HUDEP-2 (cell line): ENCODE measurements at regions not wholly inside any gene's neighbourhood (a gene's known extent, or its start where the extent isn't known, plus 50 kb on each side); places are given as distances from the start of the nearest gene placed in this dataset.
A peak's percentile ranks its signal among the peaks of the same experiment; 100 is the strongest.

Source experiments
- DNase-seq, 76 experiments: peaks; one replicate each; lab custom pipeline; 2025; ENCODE audit not compliant: unreplicated experiment in 76 of 76; lab: John Stamatoyannopoulos, UW

GRCh38 chr9:107431461-107431860, 58.1 kb downstream of the KLF4 start:
- DNase-seq: no peak

DNA sequence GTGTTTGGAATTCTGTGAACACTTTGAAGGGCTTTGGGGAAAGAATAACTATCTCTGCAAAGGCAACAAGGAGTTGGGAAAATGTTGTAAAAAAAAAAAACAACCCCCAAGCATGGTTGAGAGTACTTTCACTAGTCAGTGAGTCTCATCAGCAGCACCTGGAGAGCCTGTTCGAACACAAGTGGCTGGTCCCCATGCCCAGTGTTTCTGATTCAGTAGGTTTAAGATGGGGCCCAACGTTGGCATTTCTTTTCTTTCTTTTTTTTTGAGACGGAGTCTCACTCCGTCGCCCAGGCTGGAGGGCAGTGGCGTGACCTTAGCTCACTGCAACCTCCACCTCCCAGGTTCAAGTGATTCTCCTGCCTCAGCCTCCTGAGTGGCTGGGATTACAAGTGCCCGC, 59.5 kb downstream of the KLF4 start:
- no peak for DNase-seq

- no peak for DNase-seq
Measured at GRCh38 chr9:107426126-107426525, 63.4 kb downstream of the KLF4 start.

- DNase-seq: peak in 47 of 76 experiments; percentile 0 to 53 (median 17)
Measured at GRCh38 chr9:107425101-107426025, 64.2 kb downstream of the KLF4 start.

GRCh38 chr9:107423540-107423939, 66.0 kb downstream of the KLF4 start:
- DNase-seq: no peak

DNA sequence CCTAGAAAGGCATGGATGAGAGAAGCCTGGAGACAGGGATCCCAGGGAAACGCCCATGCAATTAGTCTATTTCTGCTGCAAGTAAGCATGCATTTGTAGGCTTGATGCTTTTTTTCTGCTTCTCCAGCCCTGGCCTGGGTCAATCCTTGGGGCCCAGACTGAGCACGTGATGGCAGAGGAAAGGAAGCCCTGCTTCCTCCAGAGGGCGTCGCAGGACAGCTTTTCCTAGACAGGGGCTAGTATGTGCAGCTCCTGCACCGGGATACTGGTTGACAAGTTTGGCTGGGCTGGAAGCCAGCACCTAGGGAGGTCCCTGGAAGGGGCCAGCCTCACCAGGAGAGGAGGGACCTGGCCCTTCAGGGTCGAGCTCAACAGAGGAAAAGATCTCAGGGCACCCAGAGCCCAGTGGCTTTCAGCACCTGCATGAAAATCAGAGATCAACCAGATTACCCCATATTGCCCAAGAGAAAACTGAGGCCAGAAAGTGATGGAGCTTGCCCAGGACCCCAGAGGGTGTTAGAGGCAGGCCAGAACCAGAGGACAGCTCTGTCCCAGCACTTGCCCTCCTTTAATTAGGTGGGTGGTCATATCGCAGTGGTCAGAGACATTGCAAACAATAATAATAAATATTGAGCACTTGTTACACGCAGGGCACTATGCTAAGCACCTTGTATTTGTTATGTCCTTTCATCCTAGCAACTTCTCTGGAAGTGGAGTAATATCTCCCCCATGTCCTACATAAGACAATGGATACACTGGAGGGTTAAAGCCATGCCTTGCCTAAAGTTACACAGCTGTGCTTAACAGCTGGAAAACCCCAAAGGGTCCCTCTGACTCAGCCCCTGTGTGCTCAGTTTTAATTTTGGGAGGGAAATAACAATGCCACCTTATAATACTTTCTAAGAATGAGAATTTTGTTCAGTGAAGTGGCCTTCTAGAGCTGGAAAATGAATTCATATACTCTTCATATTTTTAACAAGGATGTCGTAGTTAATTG, 67.1 kb downstream of the KLF4 start:
- DNase-seq: peak in 58 of 76 experiments; percentile 1 to 67 (median 33)

DNA sequence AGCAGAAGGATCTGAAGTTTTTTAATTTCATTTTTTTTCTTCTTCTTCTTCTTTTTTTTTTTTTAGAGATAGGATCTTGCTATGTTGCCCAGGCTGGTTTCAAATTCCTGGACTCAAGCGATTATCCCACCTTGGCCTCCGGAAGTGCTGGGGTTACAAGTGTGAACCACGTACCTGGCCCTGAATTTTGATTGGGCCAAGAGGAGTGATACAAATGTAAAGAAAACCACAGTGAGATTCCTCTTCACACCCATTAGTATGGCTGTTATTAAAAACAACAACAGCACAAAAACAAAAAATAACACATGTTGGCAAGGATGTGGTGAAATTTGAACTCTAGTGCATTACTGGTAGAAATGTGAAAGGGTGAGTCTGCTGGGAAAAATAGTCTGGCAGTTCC, 79.1 kb downstream of the KLF4 start:
- no peak for DNase-seq

- no peak for DNase-seq
Measured at GRCh38 chr9:107409581-107410389, 79.8 kb downstream of the KLF4 start.

- no peak for DNase-seq
Measured at GRCh38 chr9:107407675-107408074, 81.9 kb downstream of the KLF4 start.

DNA sequence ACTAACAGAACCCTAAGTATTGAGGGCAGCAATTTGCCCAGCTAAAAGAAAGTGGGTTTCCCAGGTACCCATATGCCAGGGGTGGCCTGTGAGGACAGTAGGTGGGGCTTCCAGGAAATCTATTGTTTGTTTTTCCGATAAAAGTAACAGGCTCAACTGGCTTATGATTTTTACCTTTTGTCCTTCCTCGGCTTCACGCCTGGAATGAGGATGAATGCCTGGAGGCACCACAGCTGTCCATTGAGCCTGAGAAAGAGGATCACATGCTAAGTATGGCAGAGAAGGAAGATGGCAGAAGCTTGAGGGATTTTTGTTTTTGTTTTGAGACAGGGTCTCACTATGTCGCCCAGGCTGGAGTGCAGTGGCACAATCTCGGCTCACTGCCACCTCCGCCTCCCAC, 84.1 kb downstream of the KLF4 start:
- DNase-seq: no peak

DNA sequence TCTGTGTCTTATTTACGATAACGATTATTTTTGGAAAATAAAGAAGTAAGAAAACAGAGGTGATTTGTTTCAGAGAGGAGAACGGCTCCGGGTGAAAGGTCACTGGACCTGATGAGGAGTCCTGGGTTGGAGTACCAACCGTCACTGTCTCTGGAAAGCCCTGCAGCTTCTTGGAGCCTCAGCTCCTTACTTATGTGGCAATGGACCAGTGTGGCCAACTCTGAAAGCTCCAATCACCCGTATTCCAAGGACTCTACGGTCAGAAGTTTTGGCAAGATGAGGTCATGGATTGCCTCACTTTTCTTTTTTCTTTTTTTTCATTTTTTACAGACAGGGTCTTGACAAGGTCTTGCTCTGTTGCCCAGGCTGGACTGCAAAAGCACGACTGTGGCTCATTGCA, 84.8 kb downstream of the KLF4 start:
- no peak for DNase-seq

DNA sequence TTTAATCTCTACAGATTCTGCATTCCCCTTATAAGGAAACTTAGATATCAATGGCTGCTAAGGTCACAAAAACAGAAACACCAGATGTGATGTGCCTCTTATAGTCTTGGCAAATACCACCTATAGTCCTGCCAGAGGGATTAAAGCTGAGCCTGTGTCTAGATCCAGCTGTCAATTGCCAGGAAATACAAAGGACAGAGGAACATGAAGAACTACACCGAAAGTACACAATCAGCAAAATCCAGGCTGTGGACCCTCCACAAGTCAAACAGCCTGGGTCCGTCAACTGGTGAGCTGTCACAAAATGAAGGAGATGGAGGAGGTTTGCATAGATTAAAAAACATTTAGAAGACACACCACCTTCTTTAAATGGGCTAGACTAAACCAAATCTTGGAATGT, 85.4 kb downstream of the KLF4 start:
- no peak for DNase-seq

DNA sequence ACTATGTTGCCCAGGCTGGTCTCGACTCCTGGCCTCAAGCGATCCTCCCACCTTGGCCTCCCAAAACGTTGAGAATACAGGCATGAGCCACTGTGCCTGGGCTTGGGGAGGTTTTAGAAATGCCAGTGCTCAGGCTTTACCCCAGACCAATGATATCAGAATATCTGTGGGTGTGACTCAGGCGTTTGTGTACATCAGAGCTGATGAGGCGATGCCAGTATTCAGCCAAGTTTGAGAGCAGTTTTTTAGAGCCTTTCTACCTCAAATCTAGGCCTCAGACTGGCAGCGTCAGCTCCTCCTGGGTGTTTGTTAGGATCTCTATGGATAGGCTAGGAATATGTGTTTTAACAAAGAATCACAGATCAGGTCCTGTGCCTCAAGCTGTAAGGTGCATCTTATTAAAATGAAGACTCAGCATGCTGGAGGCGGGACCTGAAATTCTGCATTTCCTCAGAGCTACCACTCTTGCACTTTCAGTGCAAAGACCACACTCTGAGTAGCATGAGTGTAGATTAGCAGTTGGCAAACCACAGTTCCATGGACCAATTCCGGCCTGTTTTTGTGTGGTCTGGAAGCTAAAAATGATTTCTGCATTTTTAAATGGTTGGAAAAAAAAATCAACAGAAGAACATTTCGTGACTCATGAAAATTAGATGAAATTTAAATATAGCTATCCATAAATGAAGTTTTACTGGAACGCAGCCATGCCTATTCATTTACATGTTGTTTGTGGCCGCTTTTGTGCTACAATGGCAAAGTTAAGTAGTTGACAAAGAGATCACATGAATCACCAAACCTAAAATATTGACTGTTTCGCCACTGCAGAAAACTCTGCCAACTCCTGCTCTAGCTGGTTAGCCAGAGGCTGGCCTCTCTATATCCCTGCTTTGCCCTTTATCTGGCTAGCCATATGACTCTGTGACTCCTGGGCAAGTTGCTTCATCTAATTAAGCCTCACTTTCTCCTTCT, 92.2 kb downstream of the KLF4 start:
- no peak for DNase-seq

- no peak for DNase-seq
Measured at GRCh38 chr9:107394264-107394663, 95.3 kb downstream of the KLF4 start.

DNA sequence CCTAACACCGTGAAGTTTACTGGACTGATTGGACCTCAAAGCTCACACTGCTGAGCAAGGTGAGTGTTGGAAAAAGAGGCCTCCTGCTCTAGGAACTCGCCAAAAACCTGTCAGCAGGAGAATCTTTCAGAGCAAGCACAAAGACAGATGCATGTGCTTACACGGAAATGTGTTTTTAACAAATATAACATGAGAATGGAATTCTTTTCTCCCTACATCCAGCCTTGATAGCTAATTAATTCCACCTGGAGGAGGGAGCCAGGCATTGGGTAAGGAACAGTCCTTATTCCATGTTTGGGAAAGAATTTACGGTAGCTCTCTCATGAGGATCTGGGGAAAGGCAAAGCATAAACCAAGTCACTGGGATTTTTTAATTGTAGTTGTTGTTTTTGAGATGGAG, 98.8 kb downstream of the KLF4 start:
- no peak for DNase-seq

DNA sequence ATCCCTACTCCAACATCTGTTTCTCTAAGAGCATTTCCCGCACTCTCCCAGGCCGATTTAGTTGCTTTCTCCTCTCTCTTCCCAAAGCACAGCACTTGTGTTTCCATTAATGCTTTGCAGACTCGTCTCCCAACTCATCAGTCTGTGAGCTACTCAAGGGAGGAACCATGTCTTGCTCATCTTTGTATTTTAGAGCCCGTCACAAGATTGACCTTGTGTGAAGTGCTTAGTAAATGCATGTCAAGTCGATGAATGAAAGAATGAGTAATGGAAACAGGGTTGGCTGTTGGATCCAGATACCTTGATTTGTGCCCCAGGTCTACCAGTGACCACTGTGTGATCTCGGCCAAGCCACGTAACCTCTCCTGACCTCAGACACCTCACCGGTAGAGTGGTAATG, 99.3 kb downstream of the KLF4 start:
- DNase-seq: no peak

DNA sequence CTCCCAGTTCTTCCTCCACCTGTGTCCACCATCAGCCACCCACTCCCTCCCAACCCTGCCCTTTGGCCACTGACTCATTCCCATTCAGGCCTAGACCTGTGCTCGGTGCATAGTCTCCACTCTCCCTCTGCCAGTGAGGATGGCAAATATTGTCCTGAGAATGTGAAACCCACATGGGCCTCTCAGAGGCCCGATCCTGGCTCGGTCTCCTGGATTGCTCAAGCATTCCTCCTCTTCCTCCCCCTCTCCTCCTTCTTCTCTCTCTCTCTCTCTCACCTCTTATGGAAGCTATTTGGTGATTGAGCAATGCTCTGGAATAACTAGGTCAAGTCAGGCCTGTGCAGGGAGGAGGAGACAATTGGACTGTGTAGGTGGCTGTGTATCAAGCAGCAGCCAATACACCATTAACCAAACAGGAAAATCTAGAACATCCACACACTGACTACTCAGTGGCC, 99.9 kb downstream of the KLF4 start:
- no peak for DNase-seq

DNA sequence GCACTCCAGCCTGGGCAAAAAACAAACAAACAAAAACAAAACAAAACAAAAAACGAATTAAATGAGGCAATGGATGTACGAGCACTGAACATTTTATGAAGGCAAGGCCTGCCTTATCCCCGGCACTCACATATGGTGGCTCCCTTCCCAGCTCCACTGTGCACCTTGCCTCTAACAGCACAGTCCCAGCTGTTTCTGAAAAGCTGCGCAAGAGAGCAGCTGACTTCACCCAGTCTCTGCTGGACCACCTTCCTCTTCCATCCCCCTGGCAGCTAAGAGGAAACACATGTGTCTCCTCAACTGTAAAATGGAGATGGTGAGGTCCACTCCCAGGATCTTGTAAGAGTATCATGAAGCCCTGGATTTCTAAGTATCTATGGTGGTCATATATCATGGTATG, 100.7 kb downstream of the KLF4 start:
- no peak for DNase-seq

DNA sequence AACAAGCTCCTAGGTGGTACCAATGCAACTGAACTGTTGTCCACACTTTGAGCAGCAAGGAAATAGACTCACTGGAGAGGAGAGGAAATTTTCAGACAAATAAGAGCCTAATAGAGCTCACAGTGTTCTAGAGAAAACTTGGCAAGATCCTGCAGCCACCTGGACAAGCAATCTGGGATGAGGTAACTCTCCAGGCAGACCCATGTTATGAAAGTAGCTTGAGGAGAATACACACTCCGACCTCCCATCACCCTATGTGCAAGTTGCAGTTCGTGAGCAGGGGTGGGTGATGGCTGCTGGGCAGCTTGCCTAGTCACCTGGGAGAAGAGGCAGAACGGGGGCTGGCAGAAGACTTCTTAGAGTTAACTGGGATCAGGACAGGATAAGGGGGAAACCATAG, 102.2 kb downstream of the KLF4 start:
- DNase-seq: no peak
